MCF 10A (cell line): ENCODE measurements at regions not wholly inside any gene's neighbourhood (a gene's known extent, or its start where the extent isn't known, plus 50 kb on each side); places are given as distances from the start of the nearest gene placed in this dataset.

Experiments
- BruUV-seq: library from RNA; stranded (reverse); fragments of 400-500 nt; replicated peaks from 2 replicates; lab custom pipeline; 2021; lab: Mats Ljungman, UMichigan
- CTCF ChIA-PET: fragments of 300-600 bp; sonication (Branson Sonifier 250); formaldehyde crosslinking; extraction: SDS; loops from one replicate; lab custom pipeline; 2021; ENCODE audit warnings: antibody characterized with exemption, inconsistent platforms; lab: Yijun Ruan, JAX
- POLR2A ChIA-PET: fragments of 300-600, 350-650 bp; sonication (Branson Sonifier 250); formaldehyde crosslinking; extraction: SDS; loops from one replicate; lab custom pipeline; 2020; ENCODE audit warnings: antibody characterized with exemption, inconsistent platforms; lab: Yijun Ruan, JAX
- DNase-seq: peaks from one replicate; pipeline ENCODE4 v3.0.0-alpha.2; 2018; ENCODE audit not compliant: unreplicated experiment
- H3K27ac Mint-ChIP-seq: one replicate; pipeline ENCODE4 v1.8.0; 2022; ENCODE audit warnings: mild to moderate bottlenecking, low read depth, mixed read lengths; ENCODE audit not compliant: unreplicated experiment
- H3K27me3 Mint-ChIP-seq: one replicate; pipeline ENCODE4 v1.8.0; 2022; ENCODE audit warnings: mixed read lengths; ENCODE audit not compliant: insufficient read depth, unreplicated experiment
- H3K36me3 Mint-ChIP-seq: one replicate; pipeline ENCODE4 v1.8.0; 2022; ENCODE audit warnings: mild to moderate bottlenecking, moderate library complexity, mixed read lengths; ENCODE audit not compliant: insufficient read depth, unreplicated experiment
- H3K4me1 Mint-ChIP-seq: one replicate; pipeline ENCODE4 v1.8.0; 2022; ENCODE audit warnings: mixed read lengths; ENCODE audit not compliant: insufficient read depth, unreplicated experiment
- H3K4me3 Mint-ChIP-seq: one replicate; pipeline ENCODE4 v1.8.0; 2022; ENCODE audit warnings: mild to moderate bottlenecking, moderate library complexity, mixed read lengths; ENCODE audit not compliant: unreplicated experiment
- H3K9me3 Mint-ChIP-seq: one replicate; pipeline ENCODE4 v1.8.0; 2022; ENCODE audit warnings: mixed read lengths; ENCODE audit not compliant: unreplicated experiment
- CTCF ChIP-seq: fragments of 200-600 bp; IDR thresholded peaks from one replicate; pipeline ENCODE4 v1.8.0; 2022; ENCODE audit warnings: antibody characterized with exemption, mild to moderate bottlenecking; ENCODE audit not compliant: unreplicated experiment
- intact Hi-C: fragments of 100-400 bp; cut with micrococcal nuclease; formaldehyde crosslinking; loops from 2 replicates; pipeline ENCODE4 v1.14.1; 2022

- POLR2A ChIA-PET, result no interaction called here
- Mint-ChIP-seq H3K4me3 (no peak overlapping the region), H3K9me3 (no peaks in the 10 kb centered on the region), H3K27me3 (no peaks in the 10 kb centered on the region), H3K27ac (no peak overlapping the region), H3K4me1 (no peaks in the 10 kb centered on the region), H3K36me3 (no peaks in the 10 kb centered on the region)
- CTCF ChIA-PET, result no interaction called here
- TF ChIP-seq CTCF, result no peak
- intact Hi-C loops, result no loop called here
- BruUV-seq, result no TSS peak
- no peak for DNase-seq
These were observed 147.4 kb upstream of the FTMT start for GRCh38 chr5:121704291-121704690.

- Mint-ChIP-seq H3K36me3 (no peaks in the 10 kb centered on the region), H3K27ac (no peak overlapping the region)
These were observed 145.0 kb upstream of the FTMT start for GRCh38 chr5:121706686-121707085.

GRCh38 chr5:121707178-121707577 is 144.5 kb upstream of the FTMT start:
- BruUV-seq, result no TSS peak
- intact Hi-C loops, result no loop called here
- CTCF ChIA-PET, result no interaction called here
- no peak for TF ChIP-seq CTCF
- Mint-ChIP-seq H3K4me3 (no peak overlapping the region), H3K36me3 (no peaks in the 10 kb centered on the region), H3K9me3 (no peaks in the 10 kb centered on the region), H3K27ac (no peak overlapping the region), H3K4me1 (no peaks in the 10 kb centered on the region), H3K27me3 (no peaks in the 10 kb centered on the region)
- DNase-seq, result no peak
- POLR2A ChIA-PET, result no interaction called here

More at GRCh38 chr5:121706686-121707085, 145.0 kb upstream of the FTMT start:
- no peak for TF ChIP-seq CTCF
- H3K4me1 Mint-ChIP-seq, result no peaks in the 10 kb centered on the region
- POLR2A ChIA-PET, result no interaction called here
- no peaks in the 10 kb centered on the region for H3K27me3 Mint-ChIP-seq
- intact Hi-C loops, result no loop called here
- no peaks in the 10 kb centered on the region for H3K9me3 Mint-ChIP-seq
- CTCF ChIA-PET, result no interaction called here
- DNase-seq, result no peak
- no TSS peak for BruUV-seq
- H3K4me3 Mint-ChIP-seq, result no peak overlapping the region

GRCh38 chr5:121711416-121711815 is 140.3 kb upstream of the FTMT start:
- ChIA-PET CTCF (interaction anchor here (0.6 to 1.2 kb wide), 2 partner anchors 106 to 1280 kb away, joined by 3 to 4 read pairs; no protein-coding TSS in a partner anchor), POLR2A (no interaction called here)
- Mint-ChIP-seq H3K27ac (no peak overlapping the region), H3K36me3 (no peaks in the 10 kb centered on the region), H3K4me1 (no peaks in the 10 kb centered on the region), H3K4me3 (no peak overlapping the region), H3K9me3 (no peaks in the 10 kb centered on the region), H3K27me3 (no peaks in the 10 kb centered on the region)
- DNase-seq, result no peak
- TF ChIP-seq CTCF, result no peak
- BruUV-seq, result no TSS peak
- intact Hi-C loops, result no loop called here
